ENCODE measurements at regions not wholly inside any gene's neighbourhood (a gene's known extent, or its start where the extent isn't known, plus 50 kb on each side); places are given as distances from the start of the nearest gene placed in this dataset.

DNA sequence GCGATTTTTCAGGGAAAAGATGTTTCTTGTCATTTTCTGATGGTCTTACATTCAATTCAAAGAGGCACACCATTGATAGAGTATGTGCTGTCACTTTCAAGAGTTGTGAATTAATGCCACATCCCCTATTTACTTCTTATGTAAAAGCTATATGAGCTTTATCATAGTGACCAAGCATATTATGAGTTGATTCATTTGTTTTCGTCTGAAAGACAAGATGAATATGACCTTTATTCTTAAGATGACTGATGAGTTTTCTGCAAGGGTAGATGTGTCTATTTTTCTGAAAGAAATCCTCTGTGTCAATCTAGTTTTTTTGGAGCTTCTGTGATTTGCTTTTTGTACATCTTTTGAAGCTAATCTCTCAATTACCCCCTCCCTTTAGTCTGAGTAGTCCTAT, 676.3 kb upstream of the ARGLU1 start:
- Mint-ChIP-seq H3K4me1 (no peaks in the 10 kb centered on the region), H3K27me3 (no peaks in the 10 kb centered on the region), H3K36me3 (no peaks in the 10 kb centered on the region), H3K9me3 (peaks cover 0 to 6% (median 1%) of the 10 kb centered on the region in 7 donors), H3K4me3 (no peak overlapping the region), H3K27ac (no peak overlapping the region)
- Histone ChIP-seq H3K27me3 (ENCODE audit: control insufficient read depth, insufficient read depth, low read length) (no peaks in the 10 kb centered on the region), H3K9me3 (ENCODE audit: control insufficient read depth in 2 of 2, low read length in 2 of 2) (no peaks in the 10 kb centered on the region), H3K4me3 (ENCODE audit: low read depth, low read length) (no peak overlapping the region), H3K4me1 (ENCODE audit: control insufficient read depth, insufficient read depth, low read length, poor library complexity, severe bottlenecking) (no peaks in the 10 kb centered on the region), H3K27ac (ENCODE audit: insufficient read depth, low read length, poor library complexity, severe bottlenecking) (no peak overlapping the region), H3K36me3 (ENCODE audit: control insufficient read depth, insufficient read depth, low read length) (no peaks in the 10 kb centered on the region)
- ATAC-seq (ENCODE audit: low read depth in 2 of 2) (no peak), DNase-seq (no peak)

DNA sequence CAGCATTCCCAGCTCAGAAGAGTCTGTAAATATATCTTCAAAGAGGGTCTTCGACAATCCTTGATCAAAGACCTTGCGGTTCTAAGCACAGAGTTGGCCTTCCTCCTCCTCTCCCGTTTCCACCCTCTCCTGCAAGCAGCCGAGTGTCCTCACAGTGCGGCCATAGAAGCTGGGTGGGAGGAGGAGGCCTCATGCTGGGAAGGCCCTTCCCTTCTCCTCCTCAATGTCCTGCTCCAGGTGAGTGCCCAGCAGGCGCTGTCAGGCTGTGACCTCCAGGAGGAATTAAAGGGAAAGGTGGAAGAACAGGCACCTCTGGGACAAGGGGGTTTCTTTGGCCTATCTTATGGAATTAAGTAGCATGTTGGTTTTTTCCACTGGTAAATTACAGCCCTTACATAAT, 674.2 kb upstream of the ARGLU1 start:
- DNase-seq (no peak), ATAC-seq (ENCODE audit: low read depth in 2 of 2) (no peak)
- Histone ChIP-seq H3K4me1 (ENCODE audit: control insufficient read depth, insufficient read depth, low read length, poor library complexity, severe bottlenecking) (no peaks in the 10 kb centered on the region), H3K9me3 (ENCODE audit: control insufficient read depth in 2 of 2, low read length in 2 of 2) (no peaks in the 10 kb centered on the region), H3K27me3 (ENCODE audit: control insufficient read depth, insufficient read depth, low read length) (no peaks in the 10 kb centered on the region), H3K27ac (ENCODE audit: insufficient read depth, low read length, poor library complexity, severe bottlenecking) (no peak overlapping the region), H3K36me3 (ENCODE audit: control insufficient read depth, insufficient read depth, low read length) (no peaks in the 10 kb centered on the region), H3K4me3 (ENCODE audit: low read depth, low read length) (no peak overlapping the region)
- H3K4me1 Mint-ChIP-seq: no peaks in the 10 kb centered on the region
- H3K36me3 Mint-ChIP-seq: no peaks in the 10 kb centered on the region
- no peaks in the 10 kb centered on the region for H3K27me3 Mint-ChIP-seq
- H3K9me3 Mint-ChIP-seq: peaks cover 0 to 6% (median 3%) of the 10 kb centered on the region in 7 donors
- H3K4me3 Mint-ChIP-seq: no peak overlapping the region
- H3K27ac Mint-ChIP-seq: no peak overlapping the region

DNA sequence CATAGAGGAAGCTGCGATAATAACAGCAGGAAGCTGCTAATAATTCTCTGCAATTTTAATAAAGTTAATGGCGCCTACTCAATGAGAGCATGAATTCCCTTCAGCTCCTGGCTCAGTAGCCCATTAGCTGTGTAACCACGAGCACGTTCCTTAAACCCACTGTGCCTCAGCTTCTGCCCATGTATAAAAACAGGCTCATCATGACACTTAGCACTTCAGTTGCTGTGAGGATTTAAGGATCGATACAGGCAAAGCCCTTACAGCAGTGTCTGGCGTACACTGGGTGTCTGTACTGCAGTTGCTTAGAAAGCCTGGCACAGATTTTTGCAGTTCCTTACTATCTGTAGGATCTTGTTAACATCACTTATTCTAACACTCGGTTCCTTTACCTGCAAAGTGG, 673.4 kb upstream of the ARGLU1 start:
- no peaks in the 10 kb centered on the region for H3K36me3 ChIP-seq (ENCODE audit: control insufficient read depth, insufficient read depth, low read length)
- DNase-seq: no peak
- H3K9me3 Mint-ChIP-seq: peaks cover 0 to 6% (median 3%) of the 10 kb centered on the region in 7 donors

DNA sequence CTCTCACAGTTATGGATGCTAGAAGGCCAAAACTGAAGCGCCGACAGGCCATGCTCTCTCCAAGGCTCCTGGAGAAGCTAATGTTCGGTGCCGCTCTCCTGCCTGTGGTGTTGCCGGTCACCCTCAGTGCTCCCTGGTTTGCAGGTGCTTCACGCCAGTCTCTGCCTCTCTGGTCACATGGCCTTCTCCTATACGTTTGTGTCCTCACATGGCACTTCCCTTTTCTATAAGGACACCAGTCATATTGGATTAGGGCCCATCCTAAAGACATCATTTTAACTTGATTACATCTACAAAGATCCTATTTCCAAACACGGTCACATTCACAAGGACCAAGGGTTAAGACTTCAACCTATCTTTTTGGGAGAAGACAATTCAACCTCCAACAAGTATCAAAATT, 671.3 kb upstream of the ARGLU1 start:
- H3K36me3 Mint-ChIP-seq: no peaks in the 10 kb centered on the region
- Histone ChIP-seq H3K4me3 (ENCODE audit: low read depth, low read length) (no peak overlapping the region), H3K4me1 (ENCODE audit: control insufficient read depth, insufficient read depth, low read length, poor library complexity, severe bottlenecking) (no peaks in the 10 kb centered on the region), H3K9me3 (ENCODE audit: control insufficient read depth in 2 of 2, low read length in 2 of 2) (no peaks in the 10 kb centered on the region), H3K36me3 (ENCODE audit: control insufficient read depth, insufficient read depth, low read length) (no peaks in the 10 kb centered on the region), H3K27me3 (ENCODE audit: control insufficient read depth, insufficient read depth, low read length) (no peaks in the 10 kb centered on the region), H3K27ac (ENCODE audit: insufficient read depth, low read length, poor library complexity, severe bottlenecking) (no peak overlapping the region)
- peaks cover 0 to 10% (median 0%) of the 10 kb centered on the region in 7 donors for H3K9me3 Mint-ChIP-seq
- no peak for DNase-seq
- H3K4me3 Mint-ChIP-seq: no peak overlapping the region
- H3K27me3 Mint-ChIP-seq: no peaks in the 10 kb centered on the region
- H3K4me1 Mint-ChIP-seq: no peaks in the 10 kb centered on the region
- H3K27ac Mint-ChIP-seq: no peak overlapping the region
- no peak for ATAC-seq (ENCODE audit: low read depth in 2 of 2)

More for the DNA sequence above, 673.4 kb upstream of the ARGLU1 start:
- Histone ChIP-seq H3K4me3 (ENCODE audit: low read depth, low read length) (no peak overlapping the region), H3K27ac (ENCODE audit: insufficient read depth, low read length, poor library complexity, severe bottlenecking) (no peak overlapping the region), H3K27me3 (ENCODE audit: control insufficient read depth, insufficient read depth, low read length) (no peaks in the 10 kb centered on the region), H3K4me1 (ENCODE audit: control insufficient read depth, insufficient read depth, low read length, poor library complexity, severe bottlenecking) (no peaks in the 10 kb centered on the region), H3K9me3 (ENCODE audit: control insufficient read depth in 2 of 2, low read length in 2 of 2) (no peaks in the 10 kb centered on the region)
- ATAC-seq (ENCODE audit: low read depth in 2 of 2): no peak
- Mint-ChIP-seq H3K36me3 (no peaks in the 10 kb centered on the region), H3K4me1 (no peaks in the 10 kb centered on the region), H3K27ac (no peak overlapping the region), H3K27me3 (no peaks in the 10 kb centered on the region), H3K4me3 (no peak overlapping the region)

DNA sequence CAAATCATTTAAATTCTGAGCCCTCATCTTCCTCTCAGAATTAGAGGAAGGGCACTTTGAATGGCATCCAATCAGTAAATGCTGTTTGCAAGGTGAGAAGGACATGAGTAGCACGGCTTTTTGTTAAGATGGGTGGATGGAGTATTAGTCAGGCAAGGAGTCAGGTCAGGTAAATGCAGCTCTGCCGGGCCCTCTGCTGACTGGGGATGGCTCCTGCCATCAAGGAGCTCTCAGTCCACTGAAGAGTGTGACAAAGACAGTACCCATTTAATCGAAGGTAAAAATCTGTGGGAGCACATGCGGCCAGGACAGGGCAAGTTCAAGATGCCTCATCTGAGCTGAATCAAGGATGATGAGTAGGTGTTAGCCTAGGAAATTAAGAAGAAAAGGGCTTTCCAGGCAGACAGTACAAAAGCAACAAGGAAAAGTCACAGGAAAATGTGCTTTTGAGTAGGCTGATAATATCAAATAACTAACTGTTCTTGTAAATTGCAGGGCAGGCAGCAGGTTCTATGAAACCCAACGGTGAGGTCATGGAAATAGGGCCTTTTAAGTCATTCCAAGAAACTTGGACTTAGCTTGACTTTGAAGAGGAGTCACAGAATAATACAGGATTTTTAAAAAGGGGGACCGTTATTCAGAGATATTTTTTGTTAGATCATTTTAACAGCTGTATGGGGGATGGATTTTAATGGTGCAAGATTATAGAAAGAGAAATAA, 670.5 kb upstream of the ARGLU1 start:
- H3K36me3 Mint-ChIP-seq: no peaks in the 10 kb centered on the region
- H3K4me3 Mint-ChIP-seq: no peak overlapping the region
- no peaks in the 10 kb centered on the region for H3K4me1 Mint-ChIP-seq
- no peaks in the 10 kb centered on the region for H3K27me3 ChIP-seq (ENCODE audit: control insufficient read depth, insufficient read depth, low read length)
- no peak overlapping the region for H3K27ac Mint-ChIP-seq
- H3K4me1 ChIP-seq (ENCODE audit: control insufficient read depth, insufficient read depth, low read length, poor library complexity, severe bottlenecking): no peaks in the 10 kb centered on the region
- DNase-seq (no peak), ATAC-seq (ENCODE audit: low read depth in 2 of 2) (no peak)
- H3K9me3 ChIP-seq (ENCODE audit: control insufficient read depth in 2 of 2, low read length in 2 of 2): no peaks in the 10 kb centered on the region
- H3K36me3 ChIP-seq (ENCODE audit: control insufficient read depth, insufficient read depth, low read length): no peaks in the 10 kb centered on the region
- no peaks in the 10 kb centered on the region for H3K27me3 Mint-ChIP-seq
- peaks cover 0 to 10% (median 0%) of the 10 kb centered on the region in 7 donors for H3K9me3 Mint-ChIP-seq
- H3K4me3 ChIP-seq (ENCODE audit: low read depth, low read length): no peak overlapping the region
- no peak overlapping the region for H3K27ac ChIP-seq (ENCODE audit: insufficient read depth, low read length, poor library complexity, severe bottlenecking)

DNA sequence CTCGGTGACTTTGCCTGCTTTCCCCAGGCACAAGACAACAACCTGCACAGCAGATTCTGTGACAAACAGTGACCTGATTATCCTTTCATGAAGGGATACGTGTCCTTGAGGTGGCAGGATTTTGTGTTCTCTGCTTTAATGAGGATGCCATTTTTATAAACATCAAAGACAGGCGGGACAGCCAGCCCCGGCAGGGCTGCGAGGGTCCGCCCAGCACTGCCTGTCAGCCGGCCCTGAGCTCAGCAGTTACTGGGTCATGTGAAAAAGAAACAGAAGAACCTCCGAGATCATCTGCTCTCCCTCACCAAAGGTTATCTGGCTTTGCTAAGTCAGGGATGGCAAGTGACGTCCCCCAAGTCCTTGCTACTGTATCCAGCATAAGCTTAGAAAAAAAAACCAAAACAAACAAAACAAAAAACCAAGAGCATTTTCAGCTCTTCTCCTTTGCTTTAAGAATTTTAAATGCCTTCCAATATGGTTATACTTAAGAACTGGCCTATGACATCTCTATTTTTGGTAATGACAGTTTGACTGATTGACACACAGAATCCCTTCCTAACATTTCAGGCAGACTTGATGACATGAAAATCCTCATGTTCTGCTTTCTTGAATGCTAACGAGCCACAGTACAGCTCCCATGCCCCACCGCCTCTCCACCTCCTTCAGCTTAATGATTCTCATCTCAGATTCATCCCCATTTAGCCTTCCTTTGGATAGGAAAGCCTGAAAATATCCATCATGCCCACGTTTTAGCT, 666.6 kb upstream of the ARGLU1 start:
- peaks cover 0 to 4% (median 0%) of the 10 kb centered on the region in 7 donors for H3K9me3 Mint-ChIP-seq
- H3K27me3 Mint-ChIP-seq: no peaks in the 10 kb centered on the region
- ATAC-seq (ENCODE audit: low read depth in 2 of 2) (no peak), DNase-seq (no peak)
- Histone ChIP-seq H3K27me3 (ENCODE audit: control insufficient read depth, insufficient read depth, low read length) (no peaks in the 10 kb centered on the region), H3K4me3 (ENCODE audit: low read depth, low read length) (no peak overlapping the region), H3K27ac (ENCODE audit: insufficient read depth, low read length, poor library complexity, severe bottlenecking) (no peak overlapping the region), H3K36me3 (ENCODE audit: control insufficient read depth, insufficient read depth, low read length) (no peaks in the 10 kb centered on the region), H3K9me3 (ENCODE audit: control insufficient read depth in 2 of 2, low read length in 2 of 2) (no peaks in the 10 kb centered on the region), H3K4me1 (ENCODE audit: control insufficient read depth, insufficient read depth, low read length, poor library complexity, severe bottlenecking) (no peaks in the 10 kb centered on the region)
- H3K36me3 Mint-ChIP-seq: no peaks in the 10 kb centered on the region
- no peak overlapping the region for H3K4me3 Mint-ChIP-seq
- H3K27ac Mint-ChIP-seq: no peak overlapping the region
- H3K4me1 Mint-ChIP-seq: no peaks in the 10 kb centered on the region

DNA sequence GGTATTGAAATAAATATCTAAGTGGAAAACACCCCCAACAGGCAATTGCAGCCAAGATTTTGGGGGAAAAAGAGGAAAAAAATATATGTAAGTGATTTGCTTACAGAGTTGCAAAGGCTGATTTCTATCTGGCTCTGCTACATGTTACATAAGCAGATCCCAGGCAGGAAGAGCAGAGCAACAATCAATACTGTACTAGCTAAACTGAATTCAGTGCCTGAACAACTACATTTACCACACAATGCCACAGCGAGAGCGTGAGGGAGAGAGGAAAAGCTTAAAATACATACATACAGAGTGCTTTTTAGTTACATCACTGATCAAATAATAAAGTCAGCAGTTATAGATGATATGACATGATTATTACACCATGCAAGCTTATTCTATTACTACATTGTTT, 665.6 kb upstream of the ARGLU1 start:
- Mint-ChIP-seq H3K27ac (no peak overlapping the region), H3K27me3 (no peaks in the 10 kb centered on the region), H3K36me3 (no peaks in the 10 kb centered on the region), H3K4me3 (no peak overlapping the region), H3K9me3 (peaks cover 0 to 4% (median 0%) of the 10 kb centered on the region in 7 donors), H3K4me1 (no peaks in the 10 kb centered on the region)
- no peak for ATAC-seq (ENCODE audit: low read depth in 2 of 2)
- Histone ChIP-seq H3K36me3 (ENCODE audit: control insufficient read depth, insufficient read depth, low read length) (no peaks in the 10 kb centered on the region), H3K4me3 (ENCODE audit: low read depth, low read length) (no peak overlapping the region), H3K9me3 (ENCODE audit: control insufficient read depth in 2 of 2, low read length in 2 of 2) (peaks cover 0 to 1% of the 10 kb centered on the region in 2 experiments), H3K27ac (ENCODE audit: insufficient read depth, low read length, poor library complexity, severe bottlenecking) (no peak overlapping the region), H3K27me3 (ENCODE audit: control insufficient read depth, insufficient read depth, low read length) (no peaks in the 10 kb centered on the region), H3K4me1 (ENCODE audit: control insufficient read depth, insufficient read depth, low read length, poor library complexity, severe bottlenecking) (no peaks in the 10 kb centered on the region)
- DNase-seq: no peak

DNA sequence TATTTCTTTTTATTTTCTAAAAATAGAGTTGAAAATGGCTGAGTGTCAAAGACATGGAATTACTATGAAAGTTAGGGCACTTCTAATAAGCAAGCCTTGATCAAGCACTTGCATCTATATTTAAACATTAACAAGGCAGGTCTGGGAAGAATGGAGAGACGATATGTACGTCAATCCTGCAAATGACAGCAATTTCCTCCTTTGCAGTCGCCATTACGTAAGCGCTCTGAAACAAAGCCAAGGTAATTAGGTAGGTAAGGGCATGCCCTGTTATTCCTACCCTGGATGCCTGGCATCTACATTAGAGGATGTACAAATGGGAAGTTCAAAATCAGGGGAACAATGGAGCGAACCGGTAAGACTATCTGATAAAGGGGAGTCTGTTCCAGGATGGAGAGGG, 664.0 kb upstream of the ARGLU1 start:
- no peaks in the 10 kb centered on the region for H3K4me1 ChIP-seq (ENCODE audit: control insufficient read depth, insufficient read depth, low read length, poor library complexity, severe bottlenecking)
- no peak overlapping the region for H3K27ac ChIP-seq (ENCODE audit: insufficient read depth, low read length, poor library complexity, severe bottlenecking)
- H3K36me3 ChIP-seq (ENCODE audit: control insufficient read depth, insufficient read depth, low read length): no peaks in the 10 kb centered on the region
- Mint-ChIP-seq H3K27ac (no peak overlapping the region), H3K27me3 (no peaks in the 10 kb centered on the region), H3K4me1 (no peaks in the 10 kb centered on the region), H3K36me3 (no peaks in the 10 kb centered on the region), H3K9me3 (peaks cover 0 to 4% (median 0%) of the 10 kb centered on the region in 7 donors), H3K4me3 (no peak overlapping the region)
- no peak overlapping the region for H3K4me3 ChIP-seq (ENCODE audit: low read depth, low read length)
- ATAC-seq (ENCODE audit: low read depth in 2 of 2) (no peak), DNase-seq (no peak)
- H3K27me3 ChIP-seq (ENCODE audit: control insufficient read depth, insufficient read depth, low read length): no peaks in the 10 kb centered on the region
- peaks cover 0 to 1% of the 10 kb centered on the region in 2 experiments for H3K9me3 ChIP-seq (ENCODE audit: control insufficient read depth in 2 of 2, low read length in 2 of 2)

Data from CD4-positive, CD25-positive, alpha-beta regulatory T cell (primary cell).